ENCODE measurements at regions not wholly inside any gene's neighbourhood (a gene's known extent, or its start where the extent isn't known, plus 50 kb on each side); places are given as distances from the start of the nearest gene placed in this dataset.

DNA sequence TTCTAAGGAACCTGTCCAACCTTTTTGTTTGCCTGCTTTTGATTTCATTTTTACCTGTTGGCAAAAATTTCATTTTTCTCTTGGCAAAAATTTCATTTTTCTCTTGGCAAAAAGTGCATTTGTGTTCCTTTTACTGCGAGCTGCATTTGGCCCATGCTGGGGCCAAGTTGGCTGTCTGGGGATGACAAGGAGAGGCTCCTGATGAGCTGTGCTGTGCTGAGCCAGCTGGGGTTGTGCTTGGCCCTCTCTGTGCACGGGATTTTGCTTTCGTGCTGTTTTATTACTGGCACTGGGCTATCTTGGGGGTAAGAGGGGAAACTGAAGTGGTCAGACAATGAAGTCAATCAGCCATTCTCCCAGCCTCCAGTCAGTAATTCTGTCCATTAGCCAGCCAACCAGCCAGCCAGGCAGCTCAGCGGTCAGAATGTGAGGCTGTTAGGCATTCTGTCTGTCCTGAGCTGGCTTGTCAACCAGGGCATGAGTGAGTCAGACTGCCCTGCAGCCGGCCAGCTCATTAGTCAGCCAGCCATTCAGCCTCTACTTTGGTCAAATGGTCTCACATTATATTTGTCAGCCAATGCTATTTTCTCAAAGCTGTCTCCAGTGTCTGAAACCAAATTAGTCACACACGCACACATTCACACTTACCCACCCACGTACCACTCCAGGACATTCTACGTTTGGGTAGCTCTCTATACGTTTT, 56.9 kb upstream of the PRPS1 start:
- Histone ChIP-seq H3K9me2 (ENCODE audit: insufficient read depth, low read length) (no peaks in the 10 kb centered on the region), H3K4me3 (ENCODE audit: low read depth, low read length, poor library complexity, severe bottlenecking) (no peak overlapping the region), H2AFZ (ENCODE audit: low read length) (no peak overlapping the region), H3K4me1 (ENCODE audit: insufficient read depth, low read length, poor library complexity, severe bottlenecking) (no peaks in the 10 kb centered on the region), H3K27ac (ENCODE audit: low read depth, low read length, poor library complexity, severe bottlenecking) (no peak overlapping the region), H3K36me3 (ENCODE audit: insufficient read depth, low read length) (peaks cover 19% of the 10 kb centered on the region), H4K20me1 (ENCODE audit: insufficient read depth, low read length) (no peaks in the 10 kb centered on the region), H3K4me2 (ENCODE audit: low read length) (no peak overlapping the region), H3K9me3 (ENCODE audit: low read length) (no peaks in the 10 kb centered on the region), H3K79me2 (ENCODE audit: insufficient read depth, low read depth, low read length) (no peaks in the 10 kb centered on the region)
- TF ChIP-seq, protein P1, sequence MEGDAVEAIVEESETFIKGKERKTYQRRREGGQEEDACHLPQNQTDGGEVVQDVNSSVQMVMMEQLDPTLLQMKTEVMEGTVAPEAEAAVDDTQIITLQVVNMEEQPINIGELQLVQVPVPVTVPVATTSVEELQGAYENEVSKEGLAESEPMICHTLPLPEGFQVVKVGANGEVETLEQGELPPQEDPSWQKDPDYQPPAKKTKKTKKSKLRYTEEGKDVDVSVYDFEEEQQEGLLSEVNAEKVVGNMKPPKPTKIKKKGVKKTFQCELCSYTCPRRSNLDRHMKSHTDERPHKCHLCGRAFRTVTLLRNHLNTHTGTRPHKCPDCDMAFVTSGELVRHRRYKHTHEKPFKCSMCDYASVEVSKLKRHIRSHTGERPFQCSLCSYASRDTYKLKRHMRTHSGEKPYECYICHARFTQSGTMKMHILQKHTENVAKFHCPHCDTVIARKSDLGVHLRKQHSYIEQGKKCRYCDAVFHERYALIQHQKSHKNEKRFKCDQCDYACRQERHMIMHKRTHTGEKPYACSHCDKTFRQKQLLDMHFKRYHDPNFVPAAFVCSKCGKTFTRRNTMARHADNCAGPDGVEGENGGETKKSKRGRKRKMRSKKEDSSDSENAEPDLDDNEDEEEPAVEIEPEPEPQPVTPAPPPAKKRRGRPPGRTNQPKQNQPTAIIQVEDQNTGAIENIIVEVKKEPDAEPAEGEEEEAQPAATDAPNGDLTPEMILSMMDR (conservative IDR thresholded peaks at IDR 0.05; ENCODE audit: low read length) = no peak
- TF ChIP-seq EZH2phosphoT487 (IDR thresholded peaks at IDR 0.05; ENCODE audit: borderline replicate concordance, low read depth, low read length) = no peak
- intact Hi-C loops (cut with micrococcal nuclease; ENCODE audit: unreplicated experiment) = no loop called here
- no TSS peak for BruUV-seq (replicated peaks)
- DNase-seq (ENCODE audit: low spot score) = no peak
- ChIA-PET CTCF (ENCODE audit: unreplicated experiment) (no interaction called here), POLR2A (no interaction called here)

DNA sequence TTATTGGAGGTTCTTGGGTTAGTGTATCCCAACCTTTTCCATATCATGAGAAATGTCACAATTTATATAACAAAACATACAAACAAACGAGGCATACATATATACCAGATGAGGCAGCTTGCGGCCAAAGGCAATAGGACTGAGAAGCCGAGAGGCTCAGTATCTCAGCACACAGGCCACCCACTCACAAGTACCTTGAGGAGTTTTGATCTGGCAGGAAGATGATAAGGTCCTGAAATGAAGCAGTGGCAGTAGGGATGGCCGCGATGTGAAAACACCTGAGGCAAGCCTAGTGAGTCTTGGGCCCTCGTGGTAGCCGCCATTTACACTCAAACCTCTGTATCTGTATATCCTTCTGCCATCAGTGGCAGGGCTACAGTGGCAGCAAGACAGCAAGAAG, 55.3 kb upstream of the PRPS1 start:
- intact Hi-C loops (cut with micrococcal nuclease; ENCODE audit: unreplicated experiment) = no loop called here
- POLR2A ChIA-PET = no interaction called here

More for the DNA sequence above, 55.3 kb upstream of the PRPS1 start:
- TF ChIP-seq, protein P1 (conservative IDR thresholded peaks at IDR 0.05; ENCODE audit: low read length) = no peak
- TF ChIP-seq EZH2phosphoT487 (IDR thresholded peaks at IDR 0.05; ENCODE audit: borderline replicate concordance, low read depth, low read length) = no peak
- H3K9me2 ChIP-seq (ENCODE audit: insufficient read depth, low read length) = no peaks in the 10 kb centered on the region
- no peak overlapping the region for H3K27ac ChIP-seq (ENCODE audit: low read depth, low read length, poor library complexity, severe bottlenecking)
- H2AFZ ChIP-seq (ENCODE audit: low read length) = no peak overlapping the region
- DNase-seq (ENCODE audit: low spot score) = no peak
- no peaks in the 10 kb centered on the region for H3K4me1 ChIP-seq (ENCODE audit: insufficient read depth, low read length, poor library complexity, severe bottlenecking)
- no peaks in the 10 kb centered on the region for H3K79me2 ChIP-seq (ENCODE audit: insufficient read depth, low read depth, low read length)
- no peak overlapping the region for H3K4me3 ChIP-seq (ENCODE audit: low read depth, low read length, poor library complexity, severe bottlenecking)
- H3K4me2 ChIP-seq (ENCODE audit: low read length) = no peak overlapping the region
- no peaks in the 10 kb centered on the region for H3K9me3 ChIP-seq (ENCODE audit: low read length)
- no TSS peak for BruUV-seq (replicated peaks)
- CTCF ChIA-PET (ENCODE audit: unreplicated experiment) = no interaction called here
- H3K36me3 ChIP-seq (ENCODE audit: insufficient read depth, low read length) = peaks cover 23% of the 10 kb centered on the region
- H4K20me1 ChIP-seq (ENCODE audit: insufficient read depth, low read length) = no peaks in the 10 kb centered on the region
